ENCODE measurements at regions not wholly inside any gene's neighbourhood (a gene's known extent, or its start where the extent isn't known, plus 50 kb on each side); places are given as distances from the start of the nearest gene placed in this dataset.

DNA sequence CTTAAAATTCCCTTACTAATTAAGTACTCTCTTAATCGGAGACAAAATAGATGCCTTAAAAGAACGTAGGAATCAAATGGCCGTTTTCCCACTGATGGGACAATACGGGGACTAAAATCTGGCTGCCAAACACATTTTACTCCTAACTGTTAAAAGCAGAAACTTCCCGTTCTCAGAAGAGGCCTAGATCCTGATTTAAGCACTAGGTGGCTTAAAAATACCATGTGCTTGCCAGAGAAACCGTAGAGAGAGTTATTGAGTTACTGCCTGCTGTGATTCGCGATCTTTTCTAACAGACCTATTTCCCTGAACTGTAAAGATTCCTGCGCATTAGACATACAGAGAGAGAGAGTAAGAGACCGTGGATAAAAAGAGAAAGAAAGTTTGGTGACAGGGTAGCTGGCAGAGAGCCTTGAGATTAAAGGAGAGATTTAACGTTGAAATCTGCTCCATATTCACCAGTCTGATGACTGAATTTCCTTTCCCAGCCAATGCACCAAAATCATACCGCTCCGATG, 54.4 kb upstream of the STUM start:
- DNase-seq (ENCODE audit: low read depth, low spot score) = no peak
- ChIA-PET POLR2A (no interaction called here), CTCF (no interaction called here)

DNA sequence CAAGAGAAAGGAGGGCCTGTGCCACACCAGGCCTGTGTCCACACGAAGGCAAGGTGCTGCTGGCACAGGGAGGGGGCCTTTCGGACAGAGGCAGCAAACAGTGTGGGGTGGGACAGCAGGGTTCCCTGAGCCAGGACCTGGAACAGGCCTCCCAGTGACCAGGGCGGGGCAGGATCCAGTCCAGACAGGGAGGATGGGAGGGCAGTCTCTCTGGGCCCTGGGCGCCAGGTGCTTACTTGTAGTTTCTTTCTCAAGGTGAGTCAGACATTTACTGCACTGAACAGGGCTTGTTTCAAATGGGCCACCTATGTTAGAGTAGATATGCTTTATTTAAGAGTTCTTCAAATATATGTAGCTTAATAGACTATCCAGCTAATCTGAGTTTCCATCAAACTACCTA, 52.8 kb upstream of the STUM start:
- Histone ChIP-seq H3K9me3 (ENCODE audit: control insufficient read depth, insufficient read depth, low read length) (no peaks in the 10 kb centered on the region), H3K4me3 (ENCODE audit: low read depth, low read length) (no peak overlapping the region), H3K27ac (ENCODE audit: low read depth, low read length) (no peak overlapping the region), H3K27me3 (ENCODE audit: control insufficient read depth, insufficient read depth, low read length) (peaks cover 3% of the 10 kb centered on the region)
- ChIA-PET CTCF (no interaction called here), POLR2A (no interaction called here)
- TF ChIP-seq, protein P1, sequence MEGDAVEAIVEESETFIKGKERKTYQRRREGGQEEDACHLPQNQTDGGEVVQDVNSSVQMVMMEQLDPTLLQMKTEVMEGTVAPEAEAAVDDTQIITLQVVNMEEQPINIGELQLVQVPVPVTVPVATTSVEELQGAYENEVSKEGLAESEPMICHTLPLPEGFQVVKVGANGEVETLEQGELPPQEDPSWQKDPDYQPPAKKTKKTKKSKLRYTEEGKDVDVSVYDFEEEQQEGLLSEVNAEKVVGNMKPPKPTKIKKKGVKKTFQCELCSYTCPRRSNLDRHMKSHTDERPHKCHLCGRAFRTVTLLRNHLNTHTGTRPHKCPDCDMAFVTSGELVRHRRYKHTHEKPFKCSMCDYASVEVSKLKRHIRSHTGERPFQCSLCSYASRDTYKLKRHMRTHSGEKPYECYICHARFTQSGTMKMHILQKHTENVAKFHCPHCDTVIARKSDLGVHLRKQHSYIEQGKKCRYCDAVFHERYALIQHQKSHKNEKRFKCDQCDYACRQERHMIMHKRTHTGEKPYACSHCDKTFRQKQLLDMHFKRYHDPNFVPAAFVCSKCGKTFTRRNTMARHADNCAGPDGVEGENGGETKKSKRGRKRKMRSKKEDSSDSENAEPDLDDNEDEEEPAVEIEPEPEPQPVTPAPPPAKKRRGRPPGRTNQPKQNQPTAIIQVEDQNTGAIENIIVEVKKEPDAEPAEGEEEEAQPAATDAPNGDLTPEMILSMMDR (IDR thresholded peaks at IDR 0.05; ENCODE audit: low read depth, low read length) = no peak
- DNase-seq (ENCODE audit: low read depth, low spot score) = no peak

More for the DNA sequence above, 54.4 kb upstream of the STUM start:
- no peaks in the 10 kb centered on the region for H3K9me3 ChIP-seq (ENCODE audit: control insufficient read depth, insufficient read depth, low read length)
- TF ChIP-seq, protein P1 (IDR thresholded peaks at IDR 0.05; ENCODE audit: low read depth, low read length) = no peak
- no peak overlapping the region for H3K27ac ChIP-seq (ENCODE audit: low read depth, low read length)
- no peak overlapping the region for H3K4me3 ChIP-seq (ENCODE audit: low read depth, low read length)
- H3K27me3 ChIP-seq (ENCODE audit: control insufficient read depth, insufficient read depth, low read length) = peaks cover 7% of the 10 kb centered on the region

DNA sequence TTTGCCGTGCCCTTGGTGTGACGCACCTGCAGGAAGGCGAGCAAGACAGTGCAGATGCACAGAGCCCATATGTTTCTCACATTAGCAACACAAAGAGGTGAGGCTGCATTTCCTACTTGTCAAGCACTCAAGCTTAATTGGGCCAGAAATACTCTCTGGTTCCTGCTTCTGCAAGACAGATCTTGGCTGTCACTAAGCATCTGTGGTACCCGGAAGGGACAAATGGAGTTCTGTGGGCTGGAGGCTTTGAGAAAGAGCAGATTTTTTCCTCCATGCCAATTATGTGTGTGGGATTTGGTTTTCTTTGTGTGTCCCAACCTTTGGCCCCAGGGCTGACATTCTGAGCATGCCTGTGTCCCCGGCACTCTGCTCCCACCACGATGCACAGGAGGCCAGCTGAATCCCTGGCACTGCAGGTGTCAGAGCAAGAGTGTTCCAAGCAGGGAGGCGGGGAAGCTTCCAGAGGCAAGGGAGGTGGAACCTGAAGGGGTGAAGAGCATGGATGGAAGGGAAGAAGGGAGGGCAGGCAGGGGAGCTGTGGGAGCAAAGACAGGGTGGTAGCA, 52.0 kb upstream of the STUM start:
- H3K4me3 ChIP-seq (ENCODE audit: low read depth, low read length) = no peak overlapping the region
- ChIA-PET POLR2A (no interaction called here), CTCF (no interaction called here)
- H3K27ac ChIP-seq (ENCODE audit: low read depth, low read length) = no peak overlapping the region
- DNase-seq (ENCODE audit: low read depth, low spot score) = no peak
- H3K9me3 ChIP-seq (ENCODE audit: control insufficient read depth, insufficient read depth, low read length) = no peaks in the 10 kb centered on the region
- no peaks in the 10 kb centered on the region for H3K27me3 ChIP-seq (ENCODE audit: control insufficient read depth, insufficient read depth, low read length)
- TF ChIP-seq, protein P1 (IDR thresholded peaks at IDR 0.05; ENCODE audit: low read depth, low read length) = no peak

DNA sequence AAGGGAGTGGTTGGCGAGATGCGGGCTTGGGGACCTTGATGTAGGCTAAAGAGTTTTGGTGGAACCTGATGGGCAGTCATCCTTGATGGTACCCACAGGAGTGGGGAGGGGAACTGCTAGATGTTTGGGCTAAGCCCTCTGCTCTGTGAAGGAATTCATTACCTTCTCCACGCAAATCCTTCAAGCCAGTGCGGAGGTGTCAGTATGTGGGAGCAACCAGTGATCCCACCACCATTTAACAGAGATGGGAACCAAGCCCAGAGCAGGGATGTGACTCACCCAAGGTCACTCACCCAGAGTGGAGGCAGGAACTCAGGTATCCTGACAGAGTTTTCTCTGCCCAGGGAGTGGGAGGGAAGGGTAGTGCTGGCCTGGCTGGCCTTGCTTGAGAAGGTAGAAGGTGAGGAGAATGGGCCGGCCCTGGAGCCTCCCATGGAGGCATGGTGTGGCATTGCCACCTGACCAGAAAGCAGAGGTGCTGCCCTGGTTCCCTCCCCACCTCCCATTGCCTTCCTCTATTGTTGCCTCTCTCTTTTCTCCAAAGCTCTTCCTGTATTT, 51.2 kb upstream of the STUM start:
- TF ChIP-seq, protein P1 (IDR thresholded peaks at IDR 0.05; ENCODE audit: low read depth, low read length) = no peak
- Histone ChIP-seq H3K27me3 (ENCODE audit: control insufficient read depth, insufficient read depth, low read length) (no peaks in the 10 kb centered on the region), H3K27ac (ENCODE audit: low read depth, low read length) (no peak overlapping the region), H3K9me3 (ENCODE audit: control insufficient read depth, insufficient read depth, low read length) (no peaks in the 10 kb centered on the region), H3K4me3 (ENCODE audit: low read depth, low read length) (no peak overlapping the region)
- ChIA-PET POLR2A (no interaction called here), CTCF (interaction anchor here (0.7 kb wide), 1 partner anchor 51 kb away, joined by 5 read pairs; no protein-coding TSS in a partner anchor)
- DNase-seq (ENCODE audit: low read depth, low spot score) = no peak

DNA sequence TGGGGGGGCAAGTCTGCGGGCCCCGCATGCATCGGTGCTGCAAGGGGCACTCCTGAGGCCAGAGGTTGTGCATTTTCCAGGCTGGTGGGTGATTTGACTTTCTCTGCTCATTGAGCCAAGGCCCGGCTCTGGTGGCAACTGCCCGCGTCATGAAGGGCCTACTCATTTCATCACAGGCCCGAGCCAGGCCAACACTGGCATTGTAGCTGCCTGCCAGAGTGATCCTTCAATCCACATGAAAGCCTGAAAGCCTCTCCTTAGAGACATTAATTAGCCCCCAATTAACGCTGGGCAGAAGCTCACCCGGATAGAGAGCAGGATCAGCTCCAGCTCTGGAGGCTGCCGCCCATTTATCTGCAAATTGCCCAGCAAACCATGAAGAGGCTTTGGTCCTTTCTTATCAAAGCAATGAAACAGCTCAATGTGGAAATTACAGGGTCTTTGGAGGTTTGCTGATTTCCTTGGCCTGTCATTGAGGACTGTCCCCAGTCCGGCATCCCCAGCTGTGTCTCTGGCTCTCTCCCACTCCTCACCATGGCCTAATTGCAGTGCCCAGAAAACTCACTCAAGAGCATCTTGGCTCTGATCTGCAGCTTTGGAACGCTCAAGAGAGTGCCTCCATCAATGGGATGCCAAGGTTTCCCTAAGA, 50.4 kb upstream of the STUM start:
- no peak overlapping the region for H3K27ac ChIP-seq (ENCODE audit: low read depth, low read length)
- H3K9me3 ChIP-seq (ENCODE audit: control insufficient read depth, insufficient read depth, low read length) = no peaks in the 10 kb centered on the region
- no peak overlapping the region for H3K4me3 ChIP-seq (ENCODE audit: low read depth, low read length)
- ChIA-PET POLR2A (no interaction called here), CTCF (interaction anchor here (0.7 kb wide), 1 partner anchor 50 kb away, joined by 5 read pairs; no protein-coding TSS in a partner anchor)
- no peak for DNase-seq (ENCODE audit: low read depth, low spot score)
- H3K27me3 ChIP-seq (ENCODE audit: control insufficient read depth, insufficient read depth, low read length) = no peaks in the 10 kb centered on the region
- TF ChIP-seq, protein P1 (IDR thresholded peaks at IDR 0.05; ENCODE audit: low read depth, low read length) = no peak
